ENCODE measurements at regions not wholly inside any gene's neighbourhood (a gene's known extent, or its start where the extent isn't known, plus 50 kb on each side); places are given as distances from the start of the nearest gene placed in this dataset.

GRCh38 chr18:34003687-34004086 lies 221.0 kb downstream of the NOL4 start:
- TF ChIP-seq YY1 (IDR thresholded peaks at IDR 0.05; ENCODE audit: insufficient read depth, insufficient read length) = no peak
- TF ChIP-seq ZNF274 (IDR thresholded peaks at IDR 0.05; ENCODE audit: low read depth, low read length) = no peak

Measured in NT2/D1 (cell line).